ENCODE measurements at regions not wholly inside any gene's neighbourhood (a gene's known extent, or its start where the extent isn't known, plus 50 kb on each side); places are given as distances from the start of the nearest gene placed in this dataset.

GRCh38 chr21:31399591-31399990 is 55.5 kb upstream of the TIAM1 start:
- H3K36me3 Mint-ChIP-seq (ENCODE audit: low read depth), result no peaks in the 10 kb centered on the region
- H3K4me3 Mint-ChIP-seq, result no peak overlapping the region
- H3K27ac Mint-ChIP-seq, result no peak overlapping the region
- H3K27me3 Mint-ChIP-seq, result no peaks in the 10 kb centered on the region
- DNase-seq, result no peak
- H3K9me3 Mint-ChIP-seq, result no peaks in the 10 kb centered on the region
- peaks cover 46% of the 10 kb centered on the region for H3K4me1 Mint-ChIP-seq (ENCODE audit: low read depth)

DNA sequence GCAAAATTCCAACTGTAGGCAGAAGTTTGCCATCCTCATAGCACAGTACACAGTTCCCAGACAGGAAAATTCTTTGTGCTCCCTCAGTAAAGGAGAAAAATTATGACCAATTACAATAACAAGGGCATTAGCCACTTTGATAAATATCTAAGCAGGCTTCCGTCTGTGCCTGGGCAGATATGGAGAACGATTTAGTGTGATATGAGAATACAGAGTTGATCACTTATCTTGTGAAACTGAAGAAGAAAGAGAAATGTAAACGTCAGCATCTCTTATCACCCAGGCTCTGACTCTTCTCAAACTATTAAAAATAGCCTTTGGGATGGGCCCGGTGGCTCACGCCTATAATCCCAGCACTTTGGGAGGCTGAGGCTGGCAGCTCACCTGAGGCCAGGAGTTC is 54.5 kb upstream of the TIAM1 start:
- H3K27ac Mint-ChIP-seq, result no peak overlapping the region
- H3K27me3 Mint-ChIP-seq, result no peaks in the 10 kb centered on the region
- H3K4me3 Mint-ChIP-seq, result no peak overlapping the region
- no peak for DNase-seq
- H3K9me3 Mint-ChIP-seq, result no peaks in the 10 kb centered on the region
- peaks cover 47% of the 10 kb centered on the region for H3K4me1 Mint-ChIP-seq (ENCODE audit: low read depth)
- no peaks in the 10 kb centered on the region for H3K36me3 Mint-ChIP-seq (ENCODE audit: low read depth)

DNA sequence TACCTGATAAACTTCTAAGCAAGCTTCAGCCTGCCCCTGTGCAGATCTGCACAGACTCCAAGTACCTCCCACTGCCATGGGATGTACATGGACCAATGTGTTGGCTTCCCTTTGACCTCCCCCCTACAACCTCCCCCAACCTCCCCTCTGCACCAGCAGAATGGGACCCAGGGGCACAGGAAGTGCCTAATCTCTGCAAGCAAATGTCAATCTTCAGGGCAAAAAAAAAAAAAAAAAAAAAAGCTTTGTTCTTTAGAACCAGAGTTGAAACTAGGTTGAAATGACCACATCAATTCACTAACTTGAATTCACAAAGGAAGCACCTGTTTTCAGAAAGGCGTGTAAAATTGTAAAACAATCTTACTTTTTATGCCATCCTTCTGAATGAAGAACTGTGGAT is 53.9 kb upstream of the TIAM1 start:
- H3K27me3 Mint-ChIP-seq, result no peaks in the 10 kb centered on the region
- no peak overlapping the region for H3K4me3 Mint-ChIP-seq
- H3K9me3 Mint-ChIP-seq, result no peaks in the 10 kb centered on the region
- H3K4me1 Mint-ChIP-seq (ENCODE audit: low read depth), result peaks cover 47% of the 10 kb centered on the region
- no peak for DNase-seq
- H3K27ac Mint-ChIP-seq, result peak overlapping the region; percentile 35
- H3K36me3 Mint-ChIP-seq (ENCODE audit: low read depth), result no peaks in the 10 kb centered on the region

GRCh38 chr21:31397515-31397926 is 53.5 kb upstream of the TIAM1 start:
- H3K9me3 Mint-ChIP-seq, result no peaks in the 10 kb centered on the region

DNA sequence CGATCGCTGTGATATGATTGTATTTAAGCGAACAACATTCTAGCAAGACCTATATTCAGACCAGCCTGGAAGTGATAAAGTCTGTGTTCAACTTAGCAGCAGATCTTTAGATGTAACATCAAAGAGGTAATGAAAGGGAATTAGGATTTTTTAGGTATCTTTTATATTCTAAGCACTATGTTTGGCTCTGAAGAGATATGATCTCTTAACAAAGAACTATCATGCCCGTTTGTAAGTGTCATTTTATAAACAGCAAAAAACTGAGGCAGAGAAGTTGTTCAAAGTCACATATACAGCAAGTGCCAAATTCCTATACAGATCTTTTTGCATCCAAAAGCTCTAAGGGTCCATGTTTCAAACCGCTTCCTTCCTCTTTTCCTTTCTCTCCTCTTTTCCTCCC is 53.0 kb upstream of the TIAM1 start:
- no peak for DNase-seq
- Mint-ChIP-seq H3K4me3 (no peak overlapping the region), H3K36me3 (ENCODE audit: low read depth) (no peaks in the 10 kb centered on the region), H3K27ac (no peak overlapping the region), H3K27me3 (no peaks in the 10 kb centered on the region), H3K4me1 (ENCODE audit: low read depth) (peaks cover 52% of the 10 kb centered on the region), H3K9me3 (no peaks in the 10 kb centered on the region)

More at GRCh38 chr21:31397515-31397926, 53.5 kb upstream of the TIAM1 start:
- H3K4me1 Mint-ChIP-seq (ENCODE audit: low read depth), result peaks cover 50% of the 10 kb centered on the region
- H3K4me3 Mint-ChIP-seq, result no peak overlapping the region
- no peaks in the 10 kb centered on the region for H3K36me3 Mint-ChIP-seq (ENCODE audit: low read depth)
- H3K27me3 Mint-ChIP-seq, result no peaks in the 10 kb centered on the region
- no peak for DNase-seq
- H3K27ac Mint-ChIP-seq, result no peak overlapping the region

DNA sequence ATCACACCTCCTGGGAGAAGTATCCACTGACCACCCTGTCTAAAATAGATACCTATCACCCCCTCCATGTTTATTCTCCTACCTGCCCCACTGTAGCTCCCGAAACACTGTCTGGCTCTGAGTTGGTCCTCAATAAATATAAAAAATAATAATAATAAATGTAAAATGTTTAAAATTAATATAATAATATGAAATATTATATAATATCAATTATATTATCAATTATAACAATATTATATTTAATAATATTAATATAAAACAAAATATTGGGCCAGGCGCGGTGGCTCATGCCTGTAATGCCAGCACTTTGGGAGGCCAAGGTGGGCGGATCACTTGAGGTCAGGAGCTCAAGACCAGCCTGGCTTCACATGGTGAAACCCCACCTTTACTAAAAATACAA is 52.3 kb upstream of the TIAM1 start:
- Mint-ChIP-seq H3K27ac (no peak overlapping the region), H3K27me3 (no peaks in the 10 kb centered on the region), H3K4me1 (ENCODE audit: low read depth) (peaks cover 57% of the 10 kb centered on the region), H3K36me3 (ENCODE audit: low read depth) (no peaks in the 10 kb centered on the region), H3K9me3 (no peaks in the 10 kb centered on the region), H3K4me3 (no peak overlapping the region)
- no peak for DNase-seq

GRCh38 chr21:31395791-31396190 is 51.7 kb upstream of the TIAM1 start:
- Mint-ChIP-seq H3K4me1 (ENCODE audit: low read depth) (peaks cover 54% of the 10 kb centered on the region), H3K27ac (no peak overlapping the region), H3K4me3 (no peak overlapping the region), H3K9me3 (no peaks in the 10 kb centered on the region), H3K27me3 (no peaks in the 10 kb centered on the region), H3K36me3 (ENCODE audit: low read depth) (no peaks in the 10 kb centered on the region)
- DNase-seq, result no peak

- Mint-ChIP-seq H3K4me3 (no peak overlapping the region), H3K4me1 (ENCODE audit: low read depth) (peaks cover 54% of the 10 kb centered on the region), H3K27me3 (no peaks in the 10 kb centered on the region), H3K36me3 (ENCODE audit: low read depth) (no peaks in the 10 kb centered on the region), H3K9me3 (no peaks in the 10 kb centered on the region), H3K27ac (peak overlapping the region; percentile 35)
- DNase-seq, result no peak
Observed at GRCh38 chr21:31395268-31395667, 51.2 kb upstream of the TIAM1 start.

GRCh38 chr21:31394309-31394708 is 50.2 kb upstream of the TIAM1 start:
- Mint-ChIP-seq H3K36me3 (ENCODE audit: low read depth) (no peaks in the 10 kb centered on the region), H3K4me1 (ENCODE audit: low read depth) (peaks cover 48% of the 10 kb centered on the region), H3K4me3 (no peak overlapping the region), H3K9me3 (no peaks in the 10 kb centered on the region), H3K27ac (peak overlapping the region; percentile 47), H3K27me3 (no peaks in the 10 kb centered on the region)
- no peak for DNase-seq

All from activated T-cell treated with anti-CD3 and anti-CD28 coated beads, Interleukin-2, amount 50 U/mL, for 24 hours (primary cell).